SK-N-SH treated with all-trans-retinoic acid at 6 μM for 48 hours (cell line): ENCODE measurements at regions not wholly inside any gene's neighbourhood (a gene's known extent, or its start where the extent isn't known, plus 50 kb on each side); places are given as distances from the start of the nearest gene placed in this dataset.

ENCODE experiments used
- ATAC-seq: fragments of 200-7000 bp; cut with Tn5 transposase; 3 replicates; pipeline ENCODE4 v1.9.1; 2020; ENCODE audit warnings: mild to moderate bottlenecking, moderate library complexity
- ARNTL ChIP-seq: fragments of 450-650 bp; formaldehyde crosslinking; IDR thresholded peaks from 2 replicates; pipeline ENCODE4 v1.5.0; 2020; ENCODE audit warnings: low read depth, mild to moderate bottlenecking, moderate library complexity, borderline replicate concordance
- BACH2 ChIP-seq: fragments of 250-450 bp; sonication (Bioruptor Pico); IDR thresholded peaks from 2 replicates; pipeline ENCODE4 v1.9.0; 2021; ENCODE audit warnings: mild to moderate bottlenecking, borderline replicate concordance
- CSDC2 ChIP-seq: fragments of 250-450 bp; sonication (Bioruptor Pico); IDR thresholded peaks from 2 replicates; pipeline ENCODE4 v1.5.0; 2020; ENCODE audit warnings: mild to moderate bottlenecking, moderate library complexity
- ESRRG ChIP-seq: fragments of 250-450 bp; sonication (Bioruptor Pico); IDR thresholded peaks from 2 replicates; pipeline ENCODE4 v1.6.1; 2021; ENCODE audit warnings: mild to moderate bottlenecking
- GLIS3 ChIP-seq: fragments of 250-450 bp; sonication (Bioruptor Pico); IDR thresholded peaks from 2 replicates; pipeline ENCODE4 v1.5.0; 2020; ENCODE audit warnings: mild to moderate bottlenecking, moderate library complexity
- OSR1 ChIP-seq: fragments of 250-450 bp; sonication (Bioruptor Pico); IDR thresholded peaks from 2 replicates; pipeline ENCODE4 v1.8.0; 2022; ENCODE audit warnings: moderate library complexity, mild to moderate bottlenecking, inconsistent platforms
- PPARA ChIP-seq: fragments of 250-450 bp; sonication (Bioruptor Pico); IDR thresholded peaks from 2 replicates; pipeline ENCODE4 v1.5.0; 2020; ENCODE audit warnings: mild to moderate bottlenecking, borderline replicate concordance
- SNAI2 ChIP-seq: fragments of 250-450 bp; sonication (Bioruptor Pico); IDR thresholded peaks from 2 replicates; pipeline ENCODE4 v1.5.0; 2020; ENCODE audit warnings: mild to moderate bottlenecking, moderate library complexity
- TCF4 ChIP-seq: fragments of 250-450 bp; sonication (Bioruptor Pico); IDR thresholded peaks from 2 replicates; pipeline ENCODE4 v1.8.0; 2021; ENCODE audit warnings: mild to moderate bottlenecking, moderate library complexity, borderline replicate concordance
- TOX ChIP-seq: fragments of 250-450 bp; sonication (Bioruptor Pico); IDR thresholded peaks from 2 replicates; pipeline ENCODE4 v1.8.0; 2021; ENCODE audit warnings: mild to moderate bottlenecking, moderate library complexity, borderline replicate concordance
- ZC3H10 ChIP-seq: fragments of 250-450 bp; sonication (Bioruptor Pico); IDR thresholded peaks from 2 replicates; pipeline ENCODE4 v1.5.1; 2021; ENCODE audit warnings: mild to moderate bottlenecking, moderate library complexity
- ZFP3 ChIP-seq: fragments of 250-450 bp; sonication (Bioruptor Pico); IDR thresholded peaks from 2 replicates; pipeline ENCODE4 v1.5.0; 2020; ENCODE audit warnings: mild to moderate bottlenecking, moderate library complexity
- ZFP30 ChIP-seq: fragments of 450-650 bp; formaldehyde crosslinking; IDR thresholded peaks from 2 replicates; pipeline ENCODE4 v1.5.0; 2022; ENCODE audit warnings: mild to moderate bottlenecking, moderate library complexity
- ZNF565 ChIP-seq: fragments of 450-650 bp; formaldehyde crosslinking; conservative IDR thresholded peaks from 2 replicates; pipeline ENCODE4 v1.5.0; 2020; ENCODE audit warnings: low read depth, mild to moderate bottlenecking, moderate library complexity
- ZNF70 ChIP-seq: fragments of 450-650 bp; formaldehyde crosslinking; IDR thresholded peaks from 2 replicates; pipeline ENCODE4 v1.5.0; 2020; ENCODE audit warnings: mild to moderate bottlenecking, moderate library complexity
- ZNF8 ChIP-seq: fragments of 450-650 bp; formaldehyde crosslinking; IDR thresholded peaks from 2 replicates; pipeline ENCODE4 v1.5.0; 2020; ENCODE audit warnings: mild to moderate bottlenecking, moderate library complexity
- TF ChIP-seq, protein P1 (sequence below): fragments of 250-450 bp; sonication (Bioruptor Pico); IDR thresholded peaks from 2 replicates; pipeline ENCODE4 v1.5.1; 2020; ENCODE audit warnings: low read depth, mild to moderate bottlenecking, moderate library complexity
- TF ChIP-seq, protein P2 (sequence below): fragments of 250-450 bp; sonication (Bioruptor Pico); IDR thresholded peaks from 2 replicates; pipeline ENCODE4 v1.5.0; 2020; ENCODE audit warnings: mild to moderate bottlenecking, moderate library complexity
- TF ChIP-seq, protein P3 (sequence below): fragments of 250-450 bp; sonication (Bioruptor Pico); IDR thresholded peaks from 2 replicates; pipeline ENCODE4 v1.8.0; 2020; ENCODE audit warnings: mild to moderate bottlenecking, moderate library complexity, borderline replicate concordance
- TF ChIP-seq, protein P4 (sequence below): fragments of 250-450 bp; sonication (Bioruptor Pico); IDR thresholded peaks from 2 replicates; pipeline ENCODE4 v1.8.0; 2021; ENCODE audit warnings: low read depth, mild to moderate bottlenecking, moderate library complexity, borderline replicate concordance

DNA sequence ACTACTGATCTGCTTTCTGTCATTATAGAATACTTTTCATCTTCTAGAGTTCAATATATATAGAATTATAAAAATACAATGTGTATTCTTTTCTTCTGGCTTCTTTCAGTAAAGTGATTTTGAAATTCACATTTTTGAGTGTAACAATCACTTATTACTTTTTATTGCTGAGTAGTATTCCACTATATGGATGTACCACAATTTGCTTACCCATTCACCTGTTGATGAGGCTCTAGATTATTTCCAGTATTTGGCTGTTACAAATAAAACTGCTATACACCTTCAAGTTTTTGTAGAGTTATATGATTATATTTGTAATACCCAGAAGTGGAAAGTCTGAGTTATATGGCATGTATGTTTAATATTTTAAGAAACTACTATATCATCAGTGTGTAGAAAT, 159.4 kb downstream of the RWDD3 start:
- no peak for ATAC-seq
- TF ChIP-seq, protein P1, sequence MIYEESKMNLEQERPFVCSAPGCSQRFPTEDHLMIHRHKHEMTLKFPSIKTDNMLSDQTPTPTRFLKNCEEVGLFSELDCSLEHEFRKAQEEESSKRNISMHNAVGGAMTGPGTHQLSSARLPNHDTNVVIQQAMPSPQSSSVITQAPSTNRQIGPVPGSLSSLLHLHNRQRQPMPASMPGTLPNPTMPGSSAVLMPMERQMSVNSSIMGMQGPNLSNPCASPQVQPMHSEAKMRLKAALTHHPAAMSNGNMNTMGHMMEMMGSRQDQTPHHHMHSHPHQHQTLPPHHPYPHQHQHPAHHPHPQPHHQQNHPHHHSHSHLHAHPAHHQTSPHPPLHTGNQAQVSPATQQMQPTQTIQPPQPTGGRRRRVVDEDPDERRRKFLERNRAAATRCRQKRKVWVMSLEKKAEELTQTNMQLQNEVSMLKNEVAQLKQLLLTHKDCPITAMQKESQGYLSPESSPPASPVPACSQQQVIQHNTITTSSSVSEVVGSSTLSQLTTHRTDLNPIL (CRISPR knock-in tag): no peak
- TF ChIP-seq OSR1 (CRISPR knock-in tag) (no peak), ZNF8 (CRISPR knock-in tag) (peak; percentile 97), BACH2 (no peak), SNAI2 (CRISPR knock-in tag) (no peak)

DNA sequence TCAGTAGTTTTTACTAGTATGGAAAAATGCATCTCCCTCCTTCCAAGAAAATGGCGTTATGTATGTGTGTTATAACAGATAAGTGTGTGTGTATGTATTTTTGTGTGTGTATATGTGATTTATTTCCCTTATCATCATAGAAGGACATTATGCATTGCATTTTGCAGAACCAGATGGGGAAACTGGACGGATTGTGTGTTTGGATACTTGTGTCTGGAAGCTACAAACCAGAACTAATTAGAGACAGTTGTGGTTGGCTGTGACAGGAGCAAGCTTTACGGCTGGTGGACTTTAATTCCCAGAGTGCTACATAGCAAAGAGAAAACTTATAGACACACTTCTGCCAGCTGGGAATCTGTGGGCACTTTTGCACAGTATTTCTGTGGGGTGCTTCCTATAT, 162.5 kb downstream of the RWDD3 start:
- ATAC-seq: no peak

DNA sequence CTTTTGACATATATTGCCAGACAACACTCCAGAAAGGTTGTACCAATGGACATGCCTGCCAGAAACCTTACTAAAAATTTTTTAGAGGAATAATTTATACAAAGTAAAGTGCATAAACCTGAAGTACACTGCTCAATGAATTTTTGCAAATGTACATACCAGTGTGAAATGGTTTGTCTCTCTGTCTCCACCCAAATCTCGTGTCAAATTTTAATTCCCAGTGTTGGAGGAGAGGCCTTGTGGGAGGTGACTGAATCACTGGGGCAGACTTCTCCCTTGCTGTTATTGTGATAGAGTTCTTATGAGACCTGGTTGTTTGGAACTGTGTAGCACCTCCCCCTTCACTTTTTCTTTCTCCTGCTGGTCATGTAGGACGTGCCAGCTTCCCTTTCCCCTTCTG, 168.8 kb downstream of the RWDD3 start:
- TF ChIP-seq, protein P2, sequence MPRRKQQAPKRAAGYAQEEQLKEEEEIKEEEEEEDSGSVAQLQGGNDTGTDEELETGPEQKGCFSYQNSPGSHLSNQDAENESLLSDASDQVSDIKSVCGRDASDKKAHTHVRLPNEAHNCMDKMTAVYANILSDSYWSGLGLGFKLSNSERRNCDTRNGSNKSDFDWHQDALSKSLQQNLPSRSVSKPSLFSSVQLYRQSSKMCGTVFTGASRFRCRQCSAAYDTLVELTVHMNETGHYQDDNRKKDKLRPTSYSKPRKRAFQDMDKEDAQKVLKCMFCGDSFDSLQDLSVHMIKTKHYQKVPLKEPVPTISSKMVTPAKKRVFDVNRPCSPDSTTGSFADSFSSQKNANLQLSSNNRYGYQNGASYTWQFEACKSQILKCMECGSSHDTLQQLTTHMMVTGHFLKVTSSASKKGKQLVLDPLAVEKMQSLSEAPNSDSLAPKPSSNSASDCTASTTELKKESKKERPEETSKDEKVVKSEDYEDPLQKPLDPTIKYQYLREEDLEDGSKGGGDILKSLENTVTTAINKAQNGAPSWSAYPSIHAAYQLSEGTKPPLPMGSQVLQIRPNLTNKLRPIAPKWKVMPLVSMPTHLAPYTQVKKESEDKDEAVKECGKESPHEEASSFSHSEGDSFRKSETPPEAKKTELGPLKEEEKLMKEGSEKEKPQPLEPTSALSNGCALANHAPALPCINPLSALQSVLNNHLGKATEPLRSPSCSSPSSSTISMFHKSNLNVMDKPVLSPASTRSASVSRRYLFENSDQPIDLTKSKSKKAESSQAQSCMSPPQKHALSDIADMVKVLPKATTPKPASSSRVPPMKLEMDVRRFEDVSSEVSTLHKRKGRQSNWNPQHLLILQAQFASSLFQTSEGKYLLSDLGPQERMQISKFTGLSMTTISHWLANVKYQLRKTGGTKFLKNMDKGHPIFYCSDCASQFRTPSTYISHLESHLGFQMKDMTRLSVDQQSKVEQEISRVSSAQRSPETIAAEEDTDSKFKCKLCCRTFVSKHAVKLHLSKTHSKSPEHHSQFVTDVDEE (CRISPR knock-in tag): no peak
- TF ChIP-seq ZC3H10: no peak
- TF ChIP-seq BACH2: no peak
- TF ChIP-seq ZFP30 (CRISPR knock-in tag): no peak
- TF ChIP-seq, protein P3, sequence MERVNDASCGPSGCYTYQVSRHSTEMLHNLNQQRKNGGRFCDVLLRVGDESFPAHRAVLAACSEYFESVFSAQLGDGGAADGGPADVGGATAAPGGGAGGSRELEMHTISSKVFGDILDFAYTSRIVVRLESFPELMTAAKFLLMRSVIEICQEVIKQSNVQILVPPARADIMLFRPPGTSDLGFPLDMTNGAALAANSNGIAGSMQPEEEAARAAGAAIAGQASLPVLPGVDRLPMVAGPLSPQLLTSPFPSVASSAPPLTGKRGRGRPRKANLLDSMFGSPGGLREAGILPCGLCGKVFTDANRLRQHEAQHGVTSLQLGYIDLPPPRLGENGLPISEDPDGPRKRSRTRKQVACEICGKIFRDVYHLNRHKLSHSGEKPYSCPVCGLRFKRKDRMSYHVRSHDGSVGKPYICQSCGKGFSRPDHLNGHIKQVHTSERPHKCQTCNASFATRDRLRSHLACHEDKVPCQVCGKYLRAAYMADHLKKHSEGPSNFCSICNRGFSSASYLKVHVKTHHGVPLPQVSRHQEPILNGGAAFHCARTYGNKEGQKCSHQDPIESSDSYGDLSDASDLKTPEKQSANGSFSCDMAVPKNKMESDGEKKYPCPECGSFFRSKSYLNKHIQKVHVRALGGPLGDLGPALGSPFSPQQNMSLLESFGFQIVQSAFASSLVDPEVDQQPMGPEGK (CRISPR knock-in tag): no peak
- no peak for TF ChIP-seq OSR1 (CRISPR knock-in tag)
- TF ChIP-seq GLIS3 (CRISPR knock-in tag): no peak
- no peak for TF ChIP-seq TCF4 (CRISPR knock-in tag)
- no peak for TF ChIP-seq ZNF565
- no peak for TF ChIP-seq ZNF70 (CRISPR knock-in tag)
- no peak for TF ChIP-seq ESRRG (CRISPR knock-in tag)
- no peak for TF ChIP-seq CSDC2
- TF ChIP-seq PPARA: no peak
- no peak for ATAC-seq

More for the DNA sequence above, 162.5 kb downstream of the RWDD3 start:
- TF ChIP-seq ZC3H10 (no peak), TCF4 (CRISPR knock-in tag) (peak; percentile 97)
- TF ChIP-seq, protein P2 (CRISPR knock-in tag): peak; percentile 75; the same call in 1 of the 2 replicates

DNA sequence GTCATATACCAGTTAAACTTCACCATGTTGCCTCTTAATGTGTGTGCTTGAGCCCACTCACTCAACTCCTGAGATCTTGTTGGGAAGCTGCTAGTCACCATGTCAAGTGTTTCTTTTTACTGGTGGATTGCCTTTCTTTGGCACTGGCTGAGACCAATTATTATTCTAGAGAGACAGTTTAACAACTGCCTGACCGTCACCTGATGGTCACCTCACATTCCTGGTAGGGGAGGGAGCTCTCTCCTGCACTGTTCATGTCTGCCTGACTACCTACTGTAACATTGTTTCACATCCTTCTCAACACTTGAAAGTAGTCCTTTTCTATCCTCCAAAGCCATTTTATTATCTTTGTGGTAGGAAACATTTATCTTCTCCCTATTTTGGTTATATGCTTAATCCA, 172.3 kb downstream of the RWDD3 start:
- ATAC-seq: no peak
- TF ChIP-seq ZNF565: no peak
- no peak for TF ChIP-seq TOX (CRISPR knock-in tag)
- TF ChIP-seq OSR1 (CRISPR knock-in tag): no peak
- TF ChIP-seq ZNF70 (CRISPR knock-in tag): no peak
- TF ChIP-seq, protein P1 (CRISPR knock-in tag): no peak
- TF ChIP-seq ZFP3 (CRISPR knock-in tag): no peak
- TF ChIP-seq, protein P4, sequence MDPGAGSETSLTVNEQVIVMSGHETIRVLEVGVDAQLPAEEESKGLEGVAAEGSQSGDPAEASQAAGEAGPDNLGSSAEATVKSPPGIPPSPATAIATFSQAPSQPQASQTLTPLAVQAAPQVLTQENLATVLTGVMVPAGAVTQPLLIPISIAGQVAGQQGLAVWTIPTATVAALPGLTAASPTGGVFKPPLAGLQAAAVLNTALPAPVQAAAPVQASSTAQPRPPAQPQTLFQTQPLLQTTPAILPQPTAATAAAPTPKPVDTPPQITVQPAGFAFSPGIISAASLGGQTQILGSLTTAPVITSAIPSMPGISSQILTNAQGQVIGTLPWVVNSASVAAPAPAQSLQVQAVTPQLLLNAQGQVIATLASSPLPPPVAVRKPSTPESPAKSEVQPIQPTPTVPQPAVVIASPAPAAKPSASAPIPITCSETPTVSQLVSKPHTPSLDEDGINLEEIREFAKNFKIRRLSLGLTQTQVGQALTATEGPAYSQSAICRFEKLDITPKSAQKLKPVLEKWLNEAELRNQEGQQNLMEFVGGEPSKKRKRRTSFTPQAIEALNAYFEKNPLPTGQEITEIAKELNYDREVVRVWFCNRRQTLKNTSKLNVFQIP (CRISPR knock-in tag): no peak
- TF ChIP-seq CSDC2: no peak
- TF ChIP-seq PPARA: no peak
- no peak for TF ChIP-seq ARNTL (CRISPR knock-in tag)
- no peak for TF ChIP-seq ZNF8 (CRISPR knock-in tag)
- TF ChIP-seq, protein P2 (CRISPR knock-in tag): no peak
